ENCODE measurements at regions not wholly inside any gene's neighbourhood (a gene's known extent, or its start where the extent isn't known, plus 50 kb on each side); places are given as distances from the start of the nearest gene placed in this dataset.

DNA sequence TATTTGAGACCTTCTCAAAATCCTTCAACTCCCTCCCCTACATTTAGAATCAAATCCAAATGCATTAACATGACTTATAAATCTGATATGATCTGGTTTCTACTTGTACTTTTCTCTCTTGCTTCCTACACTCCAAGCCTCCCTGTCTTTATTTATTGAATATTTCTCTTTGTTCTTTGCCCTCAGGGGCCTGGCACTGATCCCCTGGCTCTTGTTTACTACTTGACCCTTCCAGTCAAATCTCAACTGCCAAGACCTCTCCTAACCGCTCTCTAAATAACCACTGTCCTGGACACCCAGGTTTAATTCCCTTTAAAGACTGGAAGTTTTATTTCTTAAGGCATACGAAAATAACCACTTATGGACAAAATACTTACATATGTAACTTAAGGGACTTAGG lies 248.9 kb downstream of the CHRM3 start:
- DNase-seq (ENCODE audit: extremely low read depth, insufficient read length): no peak
- Histone ChIP-seq H3K4me3 (replicated peaks; ENCODE audit: low read depth, low read length) (no peak overlapping the region), H3K36me3 (ENCODE audit: control insufficient read depth, insufficient read depth, low read length) (no peaks in the 10 kb centered on the region), H3K27me3 (replicated peaks; ENCODE audit: control insufficient read depth, insufficient read depth, low read length) (no peaks in the 10 kb centered on the region)
- TF ChIP-seq, protein P1, sequence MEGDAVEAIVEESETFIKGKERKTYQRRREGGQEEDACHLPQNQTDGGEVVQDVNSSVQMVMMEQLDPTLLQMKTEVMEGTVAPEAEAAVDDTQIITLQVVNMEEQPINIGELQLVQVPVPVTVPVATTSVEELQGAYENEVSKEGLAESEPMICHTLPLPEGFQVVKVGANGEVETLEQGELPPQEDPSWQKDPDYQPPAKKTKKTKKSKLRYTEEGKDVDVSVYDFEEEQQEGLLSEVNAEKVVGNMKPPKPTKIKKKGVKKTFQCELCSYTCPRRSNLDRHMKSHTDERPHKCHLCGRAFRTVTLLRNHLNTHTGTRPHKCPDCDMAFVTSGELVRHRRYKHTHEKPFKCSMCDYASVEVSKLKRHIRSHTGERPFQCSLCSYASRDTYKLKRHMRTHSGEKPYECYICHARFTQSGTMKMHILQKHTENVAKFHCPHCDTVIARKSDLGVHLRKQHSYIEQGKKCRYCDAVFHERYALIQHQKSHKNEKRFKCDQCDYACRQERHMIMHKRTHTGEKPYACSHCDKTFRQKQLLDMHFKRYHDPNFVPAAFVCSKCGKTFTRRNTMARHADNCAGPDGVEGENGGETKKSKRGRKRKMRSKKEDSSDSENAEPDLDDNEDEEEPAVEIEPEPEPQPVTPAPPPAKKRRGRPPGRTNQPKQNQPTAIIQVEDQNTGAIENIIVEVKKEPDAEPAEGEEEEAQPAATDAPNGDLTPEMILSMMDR (IDR thresholded peaks at IDR 0.05; ENCODE audit: insufficient read depth, low read length, poor library complexity, severe bottlenecking): no peak

DNA sequence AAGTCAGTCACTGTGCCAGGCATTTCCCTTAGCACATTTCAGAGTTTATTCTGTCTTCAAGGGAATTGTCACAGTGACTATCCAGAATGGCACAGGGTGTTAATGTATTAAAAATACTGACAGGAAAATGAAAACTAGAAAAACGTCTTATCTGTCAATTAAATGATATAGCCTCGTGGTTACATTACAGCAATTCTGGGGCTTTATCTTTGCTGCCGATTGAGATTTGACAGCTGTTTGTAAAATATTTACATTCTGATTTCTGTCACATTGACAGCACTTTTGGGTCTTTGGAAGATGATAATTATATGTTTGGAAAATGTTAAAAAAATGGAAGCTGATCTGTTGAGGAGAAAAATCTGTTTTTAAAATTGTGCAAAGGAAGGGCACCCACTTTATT lies 250.0 kb downstream of the CHRM3 start:
- no peak for DNase-seq (ENCODE audit: extremely low read depth, insufficient read length)
- TF ChIP-seq, protein P1 (IDR thresholded peaks at IDR 0.05; ENCODE audit: insufficient read depth, low read length, poor library complexity, severe bottlenecking): no peak
- Histone ChIP-seq H3K27me3 (replicated peaks; ENCODE audit: control insufficient read depth, insufficient read depth, low read length) (no peaks in the 10 kb centered on the region), H3K36me3 (ENCODE audit: control insufficient read depth, insufficient read depth, low read length) (no peaks in the 10 kb centered on the region), H3K4me3 (replicated peaks; ENCODE audit: low read depth, low read length) (no peak overlapping the region)

DNA sequence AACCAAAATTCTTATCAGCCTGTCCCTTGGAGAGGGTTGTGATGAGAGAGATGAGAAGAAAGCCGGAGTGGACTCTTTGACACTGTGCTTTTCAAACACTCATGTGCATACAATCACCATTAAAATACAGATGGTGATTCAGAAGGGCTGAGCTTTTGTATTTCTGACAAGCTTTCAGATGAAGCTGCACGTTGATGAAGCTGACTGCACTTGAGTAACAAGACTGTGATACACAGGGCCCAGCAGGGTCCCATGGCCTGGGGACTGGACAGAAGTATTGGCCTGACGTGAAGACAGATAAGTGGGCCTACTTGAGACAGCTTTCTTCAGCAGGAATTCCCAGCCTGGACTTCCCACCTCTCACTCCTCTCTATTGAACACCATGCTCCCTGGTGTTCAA lies 258.2 kb downstream of the CHRM3 start:
- no peak for DNase-seq (ENCODE audit: extremely low read depth, insufficient read length)
- TF ChIP-seq, protein P1 (IDR thresholded peaks at IDR 0.05; ENCODE audit: insufficient read depth, low read length, poor library complexity, severe bottlenecking): no peak
- Histone ChIP-seq H3K36me3 (ENCODE audit: control insufficient read depth, insufficient read depth, low read length) (no peaks in the 10 kb centered on the region), H3K27me3 (replicated peaks; ENCODE audit: control insufficient read depth, insufficient read depth, low read length) (no peaks in the 10 kb centered on the region), H3K4me3 (replicated peaks; ENCODE audit: low read depth, low read length) (no peak overlapping the region)

DNA sequence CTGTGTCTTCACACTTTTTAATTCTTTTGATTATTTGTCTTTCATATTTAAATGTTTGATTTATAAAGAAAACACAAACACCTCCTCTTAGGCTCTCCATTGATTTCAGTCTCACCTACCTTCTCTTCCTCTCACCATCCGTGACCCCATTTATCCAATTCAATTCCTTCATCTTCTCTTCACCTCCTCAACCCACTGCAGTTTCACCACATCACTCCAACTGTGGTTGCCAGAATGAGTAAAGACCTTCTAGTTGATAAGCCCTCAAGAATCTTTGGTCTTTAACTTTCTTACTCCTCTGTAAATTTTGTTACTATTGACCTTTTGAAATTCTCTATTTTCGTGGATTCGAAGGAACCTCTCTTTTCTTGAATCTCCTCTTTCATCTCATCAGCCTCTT lies 260.7 kb downstream of the CHRM3 start:
- TF ChIP-seq, protein P1 (IDR thresholded peaks at IDR 0.05; ENCODE audit: insufficient read depth, low read length, poor library complexity, severe bottlenecking): no peak
- no peaks in the 10 kb centered on the region for H3K36me3 ChIP-seq (ENCODE audit: control insufficient read depth, insufficient read depth, low read length)

DNA sequence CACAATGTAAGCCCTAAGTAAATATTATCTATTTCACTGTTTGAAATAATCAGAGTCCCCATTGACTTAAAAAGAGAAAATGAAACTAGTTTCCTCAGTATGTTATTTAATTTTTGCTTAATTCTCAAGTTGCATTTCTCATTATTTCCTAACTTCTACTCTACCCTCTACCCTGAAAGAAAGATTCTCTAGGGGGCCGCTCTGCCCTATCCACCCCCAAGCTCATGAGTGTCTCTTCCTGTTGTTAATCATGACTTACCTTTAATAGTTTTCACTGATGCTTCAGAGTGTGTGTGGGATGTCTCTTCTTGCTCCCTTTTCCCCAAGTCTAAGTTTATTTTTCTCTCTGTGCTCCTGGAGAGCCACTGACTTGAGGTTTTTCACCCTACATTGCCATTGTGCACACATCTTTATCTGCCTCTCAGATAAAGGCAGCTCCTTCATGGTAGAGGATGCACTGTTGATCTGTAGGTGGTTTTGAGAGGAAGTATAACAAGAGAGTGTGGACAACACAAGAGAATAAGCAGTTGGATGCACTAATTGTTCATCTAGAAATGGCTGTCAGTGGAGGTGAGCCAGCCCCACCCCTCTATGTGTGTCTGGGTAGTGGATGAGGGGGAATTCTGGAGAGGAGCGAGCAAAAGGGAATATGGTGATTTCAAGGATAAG lies 261.7 kb downstream of the CHRM3 start:
- H3K27me3 ChIP-seq (replicated peaks; ENCODE audit: control insufficient read depth, insufficient read depth, low read length): no peaks in the 10 kb centered on the region
- TF ChIP-seq, protein P1 (IDR thresholded peaks at IDR 0.05; ENCODE audit: insufficient read depth, low read length, poor library complexity, severe bottlenecking): no peak
- H3K36me3 ChIP-seq (ENCODE audit: control insufficient read depth, insufficient read depth, low read length): no peaks in the 10 kb centered on the region
- no peak for DNase-seq (ENCODE audit: extremely low read depth, insufficient read length)
- no peak overlapping the region for H3K4me3 ChIP-seq (replicated peaks; ENCODE audit: low read depth, low read length)

More for the DNA sequence above, 260.7 kb downstream of the CHRM3 start:
- no peaks in the 10 kb centered on the region for H3K27me3 ChIP-seq (replicated peaks; ENCODE audit: control insufficient read depth, insufficient read depth, low read length)
- no peak overlapping the region for H3K4me3 ChIP-seq (replicated peaks; ENCODE audit: low read depth, low read length)
- no peak for DNase-seq (ENCODE audit: extremely low read depth, insufficient read length)

DNA sequence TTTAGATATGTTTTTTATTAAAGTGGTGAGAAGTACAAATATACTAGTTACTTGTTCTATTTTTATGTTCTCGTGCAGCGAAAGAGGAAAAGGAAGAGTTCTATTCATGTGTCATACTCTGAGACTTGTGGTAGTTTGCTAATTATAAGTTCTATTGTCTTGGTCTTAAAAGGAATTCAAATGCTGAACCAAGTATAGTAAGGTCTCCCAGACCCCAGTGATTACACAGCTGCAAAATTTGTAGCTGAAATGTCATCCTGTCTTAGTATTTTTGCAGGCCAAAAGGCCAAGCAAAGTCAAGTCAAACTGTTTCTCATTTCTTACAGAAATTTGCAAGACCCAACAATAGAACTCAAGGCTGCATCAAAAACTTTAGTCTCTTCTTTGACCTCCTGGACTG lies 268.7 kb downstream of the CHRM3 start:
- TF ChIP-seq, protein P1 (IDR thresholded peaks at IDR 0.05; ENCODE audit: insufficient read depth, low read length, poor library complexity, severe bottlenecking): no peak
- no peak for DNase-seq (ENCODE audit: extremely low read depth, insufficient read length)

More for the DNA sequence above, 268.7 kb downstream of the CHRM3 start:
- Histone ChIP-seq H3K36me3 (ENCODE audit: control insufficient read depth, insufficient read depth, low read length) (no peaks in the 10 kb centered on the region), H3K4me3 (replicated peaks; ENCODE audit: low read depth, low read length) (no peak overlapping the region), H3K27me3 (replicated peaks; ENCODE audit: control insufficient read depth, insufficient read depth, low read length) (no peaks in the 10 kb centered on the region)
